Activated T-cell treated with anti-CD3 and anti-CD28 coated beads, Interleukin-2, amount 50 U/mL, for 72 hours (primary cell): ENCODE measurements at regions not wholly inside any gene's neighbourhood (a gene's known extent, or its start where the extent isn't known, plus 50 kb on each side); places are given as distances from the start of the nearest gene placed in this dataset.
A peak's percentile ranks its signal among the peaks of the same experiment; 100 is the strongest.
"Not testable (repeated sequence)": the region's sequence is repeated elsewhere in the genome, so short reads cannot be mapped to it uniquely, and the experiment has no call there.

Experiments
- ATAC-seq, 2 donors: fragments of 150-1000 bp; cut with Tn5 transposase; replicated peaks in 1 of 2; 2 replicates each; pipeline ENCODE4 v1.10.0; 2021; ENCODE audit warnings: moderate library complexity in 2 of 2, mild to moderate bottlenecking in 1 of 2
- DNase-seq, 2 donors: peaks; one replicate each; pipeline ENCODE4 v3.0.0; 2021 to 2022; ENCODE audit warnings: mixed read lengths in 1 of 2
- H3K27ac Mint-ChIP-seq: one replicate; pipeline ENCODE4 v1.8.0; 2022; ENCODE audit warnings: mild to moderate bottlenecking, moderate library complexity, mixed read lengths
- H3K27me3 Mint-ChIP-seq: one replicate; pipeline ENCODE4 v1.8.0; 2022; ENCODE audit warnings: low read depth, mixed read lengths
- H3K36me3 Mint-ChIP-seq, 2 donors: one replicate each; pipeline ENCODE4 v1.8.0; 2022; ENCODE audit warnings: mixed read lengths in 2 of 2, mild to moderate bottlenecking in 1 of 2; ENCODE audit not compliant: insufficient read depth in 2 of 2
- H3K4me1 Mint-ChIP-seq: one replicate; pipeline ENCODE4 v1.8.0; 2022; ENCODE audit warnings: low read depth, mixed read lengths
- H3K4me3 Mint-ChIP-seq, 2 donors: one replicate each; pipeline ENCODE4 v1.8.0; 2022; ENCODE audit warnings: mild to moderate bottlenecking in 2 of 2, mixed read lengths in 2 of 2, moderate library complexity in 2 of 2
- H3K9me3 Mint-ChIP-seq, 2 donors: one replicate each; pipeline ENCODE4 v1.8.0; 2022; ENCODE audit warnings: mixed read lengths in 2 of 2

DNA sequence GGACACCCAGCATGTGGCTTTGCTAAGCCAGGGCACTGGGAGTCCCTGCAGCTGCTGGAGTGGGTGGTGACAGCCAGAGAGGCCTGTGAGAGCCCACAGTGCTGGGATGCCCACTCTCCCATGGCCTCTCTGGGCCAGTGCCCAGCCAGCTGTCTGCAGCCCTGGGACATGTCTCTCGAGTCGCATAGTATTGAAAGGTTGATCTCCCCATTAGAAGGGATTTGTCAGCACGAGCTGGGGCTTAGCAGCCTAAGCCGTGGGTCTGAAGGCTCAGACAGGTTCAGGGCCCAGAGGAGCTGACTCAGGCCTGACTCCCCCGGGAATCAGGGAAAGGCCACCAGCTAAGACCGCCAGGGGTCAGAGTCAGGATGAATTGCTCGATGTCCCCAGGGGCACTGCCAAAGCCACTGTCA lies 53.5 kb downstream of the FOXD2 start:
- no peaks in the 10 kb centered on the region for H3K4me1 Mint-ChIP-seq
- DNase-seq (no peak), ATAC-seq (no peak)
- H3K4me3 Mint-ChIP-seq: no peak overlapping the region
- peaks cover 20% of the 10 kb centered on the region for H3K27me3 Mint-ChIP-seq
- H3K27ac Mint-ChIP-seq: no peak overlapping the region
- H3K9me3 Mint-ChIP-seq: no peaks in the 10 kb centered on the region
- H3K36me3 Mint-ChIP-seq: no peaks in the 10 kb centered on the region

- Mint-ChIP-seq H3K9me3 (no peaks in the 10 kb centered on the region), H3K27me3 (peaks cover 43% of the 10 kb centered on the region), H3K4me1 (no peaks in the 10 kb centered on the region), H3K4me3 (no peak overlapping the region), H3K36me3 (no peaks in the 10 kb centered on the region), H3K27ac (no peak overlapping the region)
- ATAC-seq (no peak), DNase-seq (no peak)
These were observed 57.4 kb downstream of the FOXD2 start for GRCh38 chr1:47495176-47495713.

DNA sequence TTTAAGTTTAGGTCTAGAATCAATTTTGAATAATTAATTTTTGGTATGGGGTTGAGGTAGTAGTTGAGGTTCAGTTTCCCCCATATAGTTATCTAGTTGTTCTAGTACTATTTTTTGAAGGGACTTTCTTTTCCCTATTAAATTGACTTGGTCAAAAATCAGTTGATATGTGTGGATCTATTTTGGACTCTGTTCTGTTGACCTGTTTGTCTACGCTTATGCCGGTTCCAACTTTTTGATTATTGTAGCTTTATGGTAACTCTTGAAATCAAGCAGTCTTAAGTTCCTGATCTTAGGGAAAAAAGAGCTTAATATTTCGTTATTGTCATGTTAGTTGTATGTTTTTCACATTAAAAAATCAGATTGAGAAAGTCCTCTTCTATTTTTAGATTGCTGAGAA lies 60.7 kb downstream of the FOXD2 start:
- Mint-ChIP-seq H3K27me3 (peaks cover 47% of the 10 kb centered on the region), H3K9me3 (no peaks in the 10 kb centered on the region), H3K36me3 (no peaks in the 10 kb centered on the region), H3K4me3 (no peak overlapping the region), H3K4me1 (no peaks in the 10 kb centered on the region), H3K27ac (no peak overlapping the region)
- no peak for DNase-seq
- no peak for ATAC-seq

- no peak overlapping the region for H3K27ac Mint-ChIP-seq
- DNase-seq (no peak), ATAC-seq (no peak)
- H3K9me3 Mint-ChIP-seq: no peaks in the 10 kb centered on the region
- no peak overlapping the region for H3K4me3 Mint-ChIP-seq
- no peaks in the 10 kb centered on the region for H3K36me3 Mint-ChIP-seq
- no peaks in the 10 kb centered on the region for H3K4me1 Mint-ChIP-seq
- peaks cover 59% of the 10 kb centered on the region for H3K27me3 Mint-ChIP-seq
These were observed 63.2 kb downstream of the FOXD2 start for GRCh38 chr1:47501069-47501468.

GRCh38 chr1:47502746-47503370 lies 65.0 kb downstream of the FOXD2 start:
- ATAC-seq (no peak), DNase-seq (no peak)
- Mint-ChIP-seq H3K27me3 (peaks cover 60% of the 10 kb centered on the region), H3K9me3 (no peaks in the 10 kb centered on the region), H3K36me3 (no peaks in the 10 kb centered on the region), H3K4me1 (no peaks in the 10 kb centered on the region), H3K27ac (no peak overlapping the region), H3K4me3 (no peak overlapping the region)

- not testable (repeated sequence) for DNase-seq, ATAC-seq, H3K27ac Mint-ChIP-seq, H3K4me3 Mint-ChIP-seq, H3K4me1 Mint-ChIP-seq, H3K9me3 Mint-ChIP-seq, H3K36me3 Mint-ChIP-seq
- peaks cover 62% of the 10 kb centered on the region for H3K27me3 Mint-ChIP-seq
These were observed 67.0 kb downstream of the FOXD2 start for GRCh38 chr1:47504840-47505239.

DNA sequence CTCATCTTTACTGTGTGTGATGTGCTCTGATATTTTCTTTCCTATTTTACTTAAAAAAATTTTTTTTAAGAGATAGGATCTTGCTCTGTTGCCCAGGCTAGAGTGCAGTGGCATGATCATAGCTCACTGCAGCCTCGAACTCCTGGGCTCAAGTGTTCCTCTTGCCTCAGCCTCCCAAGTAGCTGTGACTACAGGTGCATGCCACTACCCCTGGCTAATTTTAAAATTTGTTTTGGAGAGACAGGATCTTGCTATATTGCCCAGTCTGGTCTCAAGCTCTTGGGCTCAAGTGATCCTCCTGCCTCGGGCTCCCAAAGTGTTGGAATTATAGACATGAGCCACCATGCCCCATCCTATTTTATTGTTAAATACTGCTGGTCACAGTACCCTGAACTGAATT lies 67.4 kb downstream of the FOXD2 start:
- no peak for DNase-seq
- H3K4me3 Mint-ChIP-seq: no peak overlapping the region
- no peaks in the 10 kb centered on the region for H3K9me3 Mint-ChIP-seq
- peaks cover 66% of the 10 kb centered on the region for H3K27me3 Mint-ChIP-seq
- H3K4me1 Mint-ChIP-seq: peaks cover 5% of the 10 kb centered on the region
- no peak for ATAC-seq
- H3K36me3 Mint-ChIP-seq: no peaks in the 10 kb centered on the region
- H3K27ac Mint-ChIP-seq: no peak overlapping the region

- no peak overlapping the region for H3K27ac Mint-ChIP-seq
- no peaks in the 10 kb centered on the region for H3K9me3 Mint-ChIP-seq
- H3K4me1 Mint-ChIP-seq: peaks cover 5% of the 10 kb centered on the region
- no peaks in the 10 kb centered on the region for H3K36me3 Mint-ChIP-seq
- DNase-seq (no peak), ATAC-seq (no peak)
- peaks cover 74% of the 10 kb centered on the region for H3K27me3 Mint-ChIP-seq
- H3K4me3 Mint-ChIP-seq: no peak overlapping the region
These were observed 68.2 kb downstream of the FOXD2 start for GRCh38 chr1:47506053-47506452.

DNA sequence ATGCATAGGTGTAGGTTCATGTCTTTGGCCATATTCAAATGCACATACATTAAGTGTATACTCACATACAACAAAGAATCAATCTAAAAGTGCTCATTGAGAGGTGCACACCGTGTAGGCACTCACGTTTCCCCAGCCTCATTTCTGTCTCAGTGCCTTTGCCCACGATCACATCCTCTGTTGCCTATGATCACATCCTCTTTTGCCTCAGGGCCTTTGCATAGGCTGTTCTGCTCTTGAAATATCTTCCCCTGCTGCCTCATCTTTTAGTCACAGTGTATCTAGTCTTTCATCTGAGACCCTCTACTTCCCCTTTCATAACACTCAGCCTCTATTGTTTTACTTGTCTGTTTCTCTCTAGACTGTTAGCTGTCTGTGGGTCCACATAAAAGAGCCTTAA lies 69.3 kb downstream of the FOXD2 start:
- Mint-ChIP-seq H3K9me3 (no peaks in the 10 kb centered on the region), H3K27me3 (peaks cover 76% of the 10 kb centered on the region), H3K27ac (no peak overlapping the region), H3K36me3 (no peaks in the 10 kb centered on the region), H3K4me3 (no peak overlapping the region), H3K4me1 (peaks cover 5% of the 10 kb centered on the region)
- no peak for ATAC-seq
- no peak for DNase-seq

DNA sequence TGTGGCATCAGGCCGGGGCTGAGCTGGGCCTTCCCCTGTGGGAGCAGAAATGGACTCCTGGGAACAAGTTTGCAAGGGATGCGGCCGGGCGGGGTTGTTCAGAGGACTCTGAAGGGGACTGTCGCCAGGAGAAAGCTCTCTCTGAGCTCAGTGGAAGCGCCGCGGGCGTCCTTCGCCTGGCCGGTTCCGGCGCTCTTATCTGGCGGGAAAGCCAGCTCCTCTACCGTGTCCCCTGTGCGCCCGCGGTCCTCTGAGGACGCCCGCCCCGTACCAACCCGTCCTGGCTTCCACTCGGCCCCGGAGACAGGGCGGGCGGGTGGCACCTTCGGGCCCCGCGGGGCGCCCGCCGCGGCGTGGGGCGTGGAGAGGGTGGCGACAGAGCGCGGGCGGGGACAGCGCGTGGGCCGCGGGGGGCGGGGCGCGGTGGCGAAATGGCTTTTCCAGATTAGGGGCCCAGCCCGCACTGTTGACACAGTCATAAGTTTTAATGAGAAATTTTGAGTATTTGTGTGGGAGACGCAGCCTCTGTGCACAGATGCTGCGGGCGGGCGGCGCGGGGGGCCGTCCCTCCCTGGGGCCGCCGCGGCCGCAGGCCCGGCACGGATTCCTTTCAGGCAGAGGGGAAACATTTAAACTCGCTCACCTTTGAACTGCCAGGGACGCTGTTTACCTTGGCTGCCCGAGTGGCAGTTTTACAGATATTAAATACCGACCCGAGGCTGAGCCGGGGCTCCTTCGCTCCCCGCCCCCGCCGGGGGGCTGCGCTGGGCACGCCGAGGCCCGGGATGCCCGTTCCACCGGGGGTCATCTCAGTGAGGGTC lies 70.2 kb downstream of the FOXD2 start:
- H3K27ac Mint-ChIP-seq: no peak overlapping the region
- DNase-seq: peak; percentile 41 to 42
- H3K9me3 Mint-ChIP-seq: peaks cover 0 to 3% of the 10 kb centered on the region in 2 donors
- H3K4me3 Mint-ChIP-seq: peak overlapping the region in 1 of 2 donors; percentile 80
- ATAC-seq: peak; percentile 82 to 83
- peaks cover 5% of the 10 kb centered on the region for H3K4me1 Mint-ChIP-seq
- H3K27me3 Mint-ChIP-seq: peaks cover 81% of the 10 kb centered on the region
- peaks cover 0 to 3% of the 10 kb centered on the region in 2 donors for H3K36me3 Mint-ChIP-seq

GRCh38 chr1:47508702-47509431 lies 71.0 kb downstream of the FOXD2 start:
- peaks cover 5% of the 10 kb centered on the region for H3K4me1 Mint-ChIP-seq
- no peak for DNase-seq
- no peak overlapping the region for H3K27ac Mint-ChIP-seq
- H3K27me3 Mint-ChIP-seq: peaks cover 78% of the 10 kb centered on the region
- H3K36me3 Mint-ChIP-seq: peaks cover 0 to 3% of the 10 kb centered on the region in 2 donors
- H3K4me3 Mint-ChIP-seq: peak overlapping the region; percentile 79 to 80
- peaks cover 0 to 8% of the 10 kb centered on the region in 2 donors for H3K9me3 Mint-ChIP-seq
- ATAC-seq: peak; percentile 28 to 33

- Mint-ChIP-seq H3K27me3 (peaks cover 74% of the 10 kb centered on the region), H3K36me3 (peaks cover 2 to 3% of the 10 kb centered on the region in 2 donors), H3K4me3 (no peak overlapping the region), H3K4me1 (peaks cover 5% of the 10 kb centered on the region), H3K9me3 (peaks cover 2 to 11% of the 10 kb centered on the region in 2 donors), H3K27ac (no peak overlapping the region)
- ATAC-seq (no peak), DNase-seq (no peak)
These were observed 72.5 kb downstream of the FOXD2 start for GRCh38 chr1:47510282-47510811.

- ATAC-seq: no peak
- Mint-ChIP-seq H3K4me3 (no peak overlapping the region), H3K27me3 (peaks cover 74% of the 10 kb centered on the region), H3K27ac (no peak overlapping the region), H3K9me3 (peaks cover 2 to 11% of the 10 kb centered on the region in 2 donors), H3K4me1 (peaks cover 5% of the 10 kb centered on the region), H3K36me3 (peaks cover 2 to 3% of the 10 kb centered on the region in 2 donors)
- DNase-seq: no peak
These were observed 74.0 kb downstream of the FOXD2 start for GRCh38 chr1:47511825-47512224.
